Glutamatergic neuron (in vitro differentiated cells): ENCODE measurements at regions not wholly inside any gene's neighbourhood (a gene's known extent, or its start where the extent isn't known, plus 50 kb on each side); places are given as distances from the start of the nearest gene placed in this dataset.

Experiments used
- DNase-seq: peaks from one replicate; pipeline ENCODE4 v3.0.0; 2022
- H3K27ac Mint-ChIP-seq: one replicate; pipeline ENCODE4 v1.8.0; 2020; ENCODE audit warnings: mild to moderate bottlenecking, mixed read lengths, inconsistent platforms; ENCODE audit not compliant: unreplicated experiment
- H3K27me3 Mint-ChIP-seq: one replicate; pipeline ENCODE4 v1.8.0; 2020; ENCODE audit warnings: mild to moderate bottlenecking, moderate library complexity, mixed read lengths, inconsistent platforms; ENCODE audit not compliant: unreplicated experiment
- H3K36me3 Mint-ChIP-seq: one replicate; pipeline ENCODE4 v1.8.0; 2020; ENCODE audit warnings: mild to moderate bottlenecking, mixed read lengths, inconsistent platforms; ENCODE audit not compliant: unreplicated experiment
- H3K4me1 Mint-ChIP-seq: one replicate; pipeline ENCODE4 v1.8.0; 2020; ENCODE audit warnings: mild to moderate bottlenecking, low read depth, mixed read lengths, inconsistent platforms; ENCODE audit not compliant: unreplicated experiment
- H3K4me3 Mint-ChIP-seq: one replicate; pipeline ENCODE4 v1.8.0; 2020; ENCODE audit warnings: mild to moderate bottlenecking, mixed read lengths, inconsistent platforms; ENCODE audit not compliant: unreplicated experiment
- H3K9me3 Mint-ChIP-seq: one replicate; pipeline ENCODE4 v1.8.0; 2020; ENCODE audit warnings: mild to moderate bottlenecking, moderate library complexity, mixed read lengths, inconsistent platforms; ENCODE audit not compliant: unreplicated experiment
- TF ChIP-seq, protein P1 (sequence below): fragments of 200-600 bp; sonication (generic); IDR thresholded peaks from one replicate; pipeline ENCODE4 v1.5.0; 2021; ENCODE audit not compliant: partially characterized antibody, unreplicated experiment

DNA sequence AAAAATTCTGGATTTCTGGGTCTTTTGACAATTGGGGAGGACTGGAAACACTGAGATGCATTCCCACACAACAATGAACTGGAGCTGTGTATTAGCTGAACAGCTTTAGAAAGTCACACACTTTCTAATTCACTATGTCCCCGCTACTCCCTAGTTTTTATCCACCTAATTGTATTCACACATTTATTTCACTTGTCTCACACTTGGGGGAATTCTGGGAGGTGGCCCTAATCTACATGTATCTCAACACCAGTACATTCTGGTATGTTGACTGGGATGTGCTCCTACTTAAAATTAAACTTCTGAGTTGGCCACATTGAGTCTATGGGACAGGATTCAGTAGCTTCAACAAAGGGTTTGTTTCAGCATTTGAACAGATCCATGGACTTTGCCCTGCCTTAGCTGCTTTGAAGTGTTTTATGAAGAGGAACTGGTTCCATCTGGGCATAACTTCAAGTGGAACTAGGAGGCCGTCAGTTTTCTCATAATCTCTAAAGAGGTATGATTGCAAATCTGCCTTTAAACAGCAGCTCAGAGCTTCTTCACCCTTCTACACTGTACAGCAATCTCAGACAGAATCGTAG lies 106.5 kb upstream of the CMC1 start:
- TF ChIP-seq, protein P1, sequence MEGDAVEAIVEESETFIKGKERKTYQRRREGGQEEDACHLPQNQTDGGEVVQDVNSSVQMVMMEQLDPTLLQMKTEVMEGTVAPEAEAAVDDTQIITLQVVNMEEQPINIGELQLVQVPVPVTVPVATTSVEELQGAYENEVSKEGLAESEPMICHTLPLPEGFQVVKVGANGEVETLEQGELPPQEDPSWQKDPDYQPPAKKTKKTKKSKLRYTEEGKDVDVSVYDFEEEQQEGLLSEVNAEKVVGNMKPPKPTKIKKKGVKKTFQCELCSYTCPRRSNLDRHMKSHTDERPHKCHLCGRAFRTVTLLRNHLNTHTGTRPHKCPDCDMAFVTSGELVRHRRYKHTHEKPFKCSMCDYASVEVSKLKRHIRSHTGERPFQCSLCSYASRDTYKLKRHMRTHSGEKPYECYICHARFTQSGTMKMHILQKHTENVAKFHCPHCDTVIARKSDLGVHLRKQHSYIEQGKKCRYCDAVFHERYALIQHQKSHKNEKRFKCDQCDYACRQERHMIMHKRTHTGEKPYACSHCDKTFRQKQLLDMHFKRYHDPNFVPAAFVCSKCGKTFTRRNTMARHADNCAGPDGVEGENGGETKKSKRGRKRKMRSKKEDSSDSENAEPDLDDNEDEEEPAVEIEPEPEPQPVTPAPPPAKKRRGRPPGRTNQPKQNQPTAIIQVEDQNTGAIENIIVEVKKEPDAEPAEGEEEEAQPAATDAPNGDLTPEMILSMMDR = no peak
- peaks cover 1% of the 10 kb centered on the region for H3K9me3 Mint-ChIP-seq
- H3K27ac Mint-ChIP-seq = no peak overlapping the region
- H3K36me3 Mint-ChIP-seq = no peaks in the 10 kb centered on the region
- DNase-seq = no peak
- no peaks in the 10 kb centered on the region for H3K4me1 Mint-ChIP-seq
- H3K4me3 Mint-ChIP-seq = no peak overlapping the region
- H3K27me3 Mint-ChIP-seq = no peaks in the 10 kb centered on the region

DNA sequence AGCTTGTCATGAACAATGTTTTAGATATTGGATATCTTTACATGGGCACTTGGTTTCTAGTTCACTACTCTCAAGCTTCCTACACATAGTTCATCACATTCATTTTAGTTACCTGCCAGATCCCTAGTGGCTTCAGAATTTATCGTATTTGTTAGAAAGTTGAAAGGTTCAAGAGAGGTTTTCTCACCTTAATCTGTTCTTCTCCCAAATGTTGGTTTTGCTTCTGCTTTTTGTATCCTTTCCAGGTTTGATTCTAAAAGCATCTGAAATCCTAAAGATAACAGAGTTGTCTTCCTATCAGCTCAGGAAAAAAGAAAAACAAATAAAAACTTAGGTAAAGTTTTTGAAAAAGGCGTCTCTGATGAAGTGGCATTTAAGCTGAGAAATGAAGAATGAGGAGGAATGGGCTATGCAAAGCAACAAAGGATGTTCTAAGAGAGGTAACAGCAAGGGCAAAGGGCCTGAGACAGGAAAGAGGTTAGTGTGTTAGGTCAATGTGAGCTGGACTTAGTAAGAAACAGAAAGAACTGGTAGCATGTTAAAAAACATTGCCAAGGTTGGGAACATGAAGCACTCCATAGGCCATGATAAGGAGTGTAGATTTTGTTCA lies 104.7 kb upstream of the CMC1 start:
- no peaks in the 10 kb centered on the region for H3K27me3 Mint-ChIP-seq
- H3K27ac Mint-ChIP-seq = no peak overlapping the region
- no peaks in the 10 kb centered on the region for H3K36me3 Mint-ChIP-seq
- no peak for DNase-seq
- TF ChIP-seq, protein P1 = no peak
- peaks cover 1% of the 10 kb centered on the region for H3K9me3 Mint-ChIP-seq
- no peaks in the 10 kb centered on the region for H3K4me1 Mint-ChIP-seq
- H3K4me3 Mint-ChIP-seq = no peak overlapping the region

DNA sequence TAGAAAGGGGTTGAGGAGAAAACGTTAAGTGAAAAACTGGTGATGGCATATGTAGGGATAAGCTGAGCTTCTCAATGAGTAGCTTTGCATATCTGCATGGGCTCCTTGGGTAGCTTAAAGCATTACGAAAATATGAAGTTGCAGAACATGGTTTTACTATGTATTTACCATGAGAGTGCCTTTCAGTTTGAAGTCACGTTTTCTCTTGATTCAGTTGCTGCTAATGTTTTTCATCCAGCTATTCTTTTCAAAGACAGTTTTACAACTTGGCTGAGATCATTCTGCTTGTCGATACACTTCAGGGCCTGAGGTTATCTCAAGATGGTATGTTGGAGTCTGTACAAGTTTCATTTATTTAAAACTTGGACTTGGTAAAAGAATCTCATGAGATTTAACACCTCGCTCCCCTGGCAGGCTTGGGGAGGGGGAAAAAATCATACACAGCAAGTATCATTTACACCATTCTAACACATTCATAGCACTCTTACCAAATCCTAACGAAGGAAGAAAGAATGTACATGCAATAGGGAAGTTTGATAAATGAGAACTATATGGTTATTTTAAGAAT lies 103.3 kb upstream of the CMC1 start:
- no peak for DNase-seq
- no peaks in the 10 kb centered on the region for H3K36me3 Mint-ChIP-seq

DNA sequence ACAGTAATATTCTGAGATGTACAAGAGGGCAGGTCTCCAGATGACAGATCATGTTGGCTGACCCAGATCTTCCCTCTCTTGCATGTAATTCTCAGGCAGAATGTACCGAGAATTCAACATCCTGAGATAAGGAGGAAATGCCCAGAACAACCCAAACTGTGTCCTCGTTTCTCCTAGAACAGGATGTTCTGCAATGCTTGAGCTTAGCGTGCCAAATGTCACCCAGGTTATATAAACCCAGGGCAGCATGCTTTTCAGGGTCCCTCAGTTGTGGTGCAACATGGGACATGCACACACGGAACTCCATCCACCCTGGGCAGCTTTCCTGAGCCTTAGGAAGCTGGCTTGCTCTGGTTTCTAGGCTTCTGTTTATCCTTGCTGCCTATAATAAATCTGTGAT lies 102.1 kb upstream of the CMC1 start:
- H3K9me3 Mint-ChIP-seq = peaks cover 1% of the 10 kb centered on the region
- H3K4me1 Mint-ChIP-seq = no peaks in the 10 kb centered on the region
- H3K27me3 Mint-ChIP-seq = no peaks in the 10 kb centered on the region
- H3K36me3 Mint-ChIP-seq = no peaks in the 10 kb centered on the region
- H3K27ac Mint-ChIP-seq = no peak overlapping the region
- TF ChIP-seq, protein P1 = no peak
- no peak for DNase-seq
- H3K4me3 Mint-ChIP-seq = no peak overlapping the region

More for the DNA sequence above, 103.3 kb upstream of the CMC1 start:
- peaks cover 1% of the 10 kb centered on the region for H3K9me3 Mint-ChIP-seq
- TF ChIP-seq, protein P1 = no peak
- no peaks in the 10 kb centered on the region for H3K27me3 Mint-ChIP-seq
- no peak overlapping the region for H3K27ac Mint-ChIP-seq
- H3K4me3 Mint-ChIP-seq = no peak overlapping the region
- no peaks in the 10 kb centered on the region for H3K4me1 Mint-ChIP-seq

DNA sequence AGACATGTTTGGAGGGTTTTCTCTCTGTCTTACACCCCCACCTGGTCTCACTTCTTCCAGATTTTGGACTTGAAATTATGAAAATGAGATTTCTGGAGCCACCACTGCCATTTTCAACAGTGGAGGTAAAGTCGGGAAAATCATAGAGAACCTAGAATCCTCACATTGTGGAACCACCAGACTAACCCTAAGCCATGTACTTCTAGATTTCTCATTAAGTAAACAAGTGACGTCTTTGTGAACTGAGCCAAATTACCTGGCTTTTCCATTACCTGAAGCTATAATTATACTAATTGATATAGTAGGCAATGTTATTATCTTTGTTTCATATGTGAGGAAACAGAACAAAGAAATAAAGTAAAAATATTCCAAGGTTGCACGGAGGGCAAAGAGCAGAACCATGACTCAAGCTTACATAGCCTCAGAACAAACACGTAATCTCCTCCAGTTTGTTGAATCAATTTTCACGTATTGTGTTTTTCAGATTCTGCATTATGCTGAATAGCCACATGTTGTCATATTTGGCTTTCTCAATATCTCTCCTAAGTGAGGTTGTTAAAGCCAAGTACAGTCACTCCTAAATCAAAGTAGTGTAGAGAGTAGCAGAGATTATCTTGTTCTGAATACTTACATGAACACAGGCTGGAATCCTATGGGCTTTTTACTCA lies 101.3 kb upstream of the CMC1 start:
- Mint-ChIP-seq H3K4me1 (no peaks in the 10 kb centered on the region), H3K36me3 (no peaks in the 10 kb centered on the region), H3K9me3 (peaks cover 1% of the 10 kb centered on the region), H3K27me3 (no peaks in the 10 kb centered on the region), H3K27ac (no peak overlapping the region), H3K4me3 (no peak overlapping the region)
- TF ChIP-seq, protein P1 = no peak
- DNase-seq = no peak
